Limb (tissue), 2 donors: ENCODE measurements at regions not wholly inside any gene's neighbourhood (a gene's known extent, or its start where the extent isn't known, plus 50 kb on each side); places are given as distances from the start of the nearest gene placed in this dataset.
"Not testable (repeated sequence)": the region's sequence is repeated elsewhere in the genome, so short reads cannot be mapped to it uniquely, and the experiment has no call there.

Source experiments
- DNase-seq, 2 donors: peaks; one replicate each; pipeline ENCODE4 v3.0.0-alpha.2; 2016; ENCODE audit errors: extremely low spot score in 2 of 2

DNA sequence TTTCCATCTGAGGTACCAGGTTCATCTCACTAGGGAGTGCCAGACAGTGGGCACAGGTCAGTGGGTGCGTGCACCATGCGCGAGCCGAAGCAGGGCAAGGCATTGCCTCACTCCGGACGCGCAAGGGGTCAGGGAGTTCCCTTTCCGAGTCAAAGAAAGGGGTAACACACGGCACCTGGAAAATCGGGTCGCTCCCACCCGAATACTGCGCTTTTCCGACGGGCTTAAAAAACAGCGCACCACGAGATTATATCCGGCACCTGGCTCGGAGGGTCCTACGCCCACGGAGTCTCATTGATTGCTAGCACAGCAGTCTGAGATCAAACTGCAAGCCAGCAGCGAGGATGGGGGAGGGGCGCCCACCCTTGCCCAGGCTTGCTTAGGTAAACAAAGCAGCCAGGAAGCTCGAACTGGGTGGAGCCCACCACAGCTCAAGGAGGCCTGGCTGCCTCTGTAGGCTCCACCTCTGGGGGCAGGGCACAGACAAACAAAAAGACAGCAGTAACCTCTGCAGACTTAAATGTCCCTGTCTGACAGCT lies 242.5 kb downstream of the CYLC2 start:
- not testable (repeated sequence) for DNase-seq

GRCh38 chr9:103242025-103242424 lies 246.9 kb downstream of the CYLC2 start:
- no peak for DNase-seq

- no peak for DNase-seq
Observed at GRCh38 chr9:103242486-103242885, 247.4 kb downstream of the CYLC2 start.

DNA sequence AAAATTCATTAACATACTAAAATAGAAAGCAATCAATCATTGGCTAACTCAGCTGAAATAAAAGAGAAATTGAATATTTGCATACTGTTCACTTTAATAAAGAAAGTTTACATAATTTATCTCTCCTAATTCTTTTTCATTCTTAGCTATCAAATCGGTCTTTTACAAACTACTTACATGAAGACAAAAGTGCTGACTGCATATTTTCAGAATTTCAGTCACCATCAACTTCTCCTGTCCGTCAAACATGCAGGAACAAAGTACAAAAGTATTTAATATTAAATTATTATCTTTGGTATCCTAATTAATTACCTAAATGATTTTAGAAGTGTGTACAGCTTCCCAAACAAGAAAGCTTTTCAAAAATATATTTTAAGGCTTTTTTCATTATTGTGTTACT lies 248.4 kb downstream of the CYLC2 start:
- no peak for DNase-seq

- no peak for DNase-seq
Observed at GRCh38 chr9:103245369-103245768, 250.2 kb downstream of the CYLC2 start.

- no peak for DNase-seq
Observed at GRCh38 chr9:103261951-103262350, 266.8 kb downstream of the CYLC2 start.

GRCh38 chr9:103266064-103266463 lies 270.9 kb downstream of the CYLC2 start:
- no peak for DNase-seq

DNA sequence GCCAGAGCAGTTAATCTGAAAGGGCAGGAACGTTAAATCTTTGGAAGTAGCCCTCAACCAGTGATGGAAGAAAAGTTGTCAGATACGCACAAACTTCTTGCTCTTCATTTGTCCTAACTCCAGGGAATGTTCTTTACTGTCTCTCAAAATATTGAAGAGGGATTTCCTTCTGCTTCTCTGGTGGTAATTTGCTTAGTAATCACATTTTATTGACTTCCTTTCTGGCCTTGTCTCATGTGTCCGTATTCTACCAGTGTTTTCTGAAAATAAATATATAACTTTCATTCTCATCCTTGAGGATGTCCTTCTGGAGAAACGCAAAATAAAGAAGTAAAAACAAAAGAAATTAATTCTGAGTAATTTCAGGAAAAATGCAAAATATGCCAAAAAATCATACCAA lies 282.1 kb downstream of the CYLC2 start:
- no peak for DNase-seq

DNA sequence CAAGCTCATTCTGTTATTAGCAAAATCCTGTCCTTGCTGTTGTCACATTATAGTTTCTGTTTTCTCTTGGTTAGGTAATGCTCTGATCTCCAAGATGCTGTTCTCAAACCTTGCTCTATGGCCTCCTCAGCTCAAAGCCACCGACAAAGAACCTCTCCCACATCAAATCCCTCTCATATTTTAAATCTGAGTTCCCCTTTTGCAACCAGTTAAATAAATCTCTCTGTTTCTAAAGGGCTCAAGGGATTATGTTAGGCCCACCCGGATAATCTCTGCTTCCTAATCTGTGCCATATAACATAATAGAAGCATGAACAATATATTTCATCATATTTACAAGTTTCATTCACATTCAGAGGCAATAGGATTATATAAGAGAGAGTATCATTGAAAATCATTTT lies 286.0 kb downstream of the CYLC2 start:
- no peak for DNase-seq

DNA sequence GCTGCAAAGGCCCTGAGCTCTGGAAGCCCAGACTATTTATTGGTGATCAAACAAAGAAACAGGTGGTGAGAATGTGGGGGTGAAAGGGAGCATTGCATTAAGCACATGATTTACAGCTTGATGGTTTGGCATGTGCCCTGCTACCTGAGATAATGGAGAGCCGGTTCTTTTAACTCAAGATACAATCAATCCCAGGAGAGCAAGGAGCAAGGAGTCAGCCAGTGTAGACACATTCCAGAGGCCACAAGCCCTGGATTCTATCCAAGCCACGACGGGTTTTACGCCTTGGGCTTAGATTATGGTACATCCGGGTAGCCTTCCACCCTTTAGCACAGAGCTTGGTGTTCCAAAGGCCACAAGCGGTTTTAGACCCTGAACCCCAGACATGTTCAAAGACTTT lies 292.2 kb downstream of the CYLC2 start:
- no peak for DNase-seq

GRCh38 chr9:103296189-103296588 lies 301.1 kb downstream of the CYLC2 start:
- DNase-seq, result no peak

GRCh38 chr9:103301051-103301450 lies 305.9 kb downstream of the CYLC2 start:
- DNase-seq, result no peak

DNA sequence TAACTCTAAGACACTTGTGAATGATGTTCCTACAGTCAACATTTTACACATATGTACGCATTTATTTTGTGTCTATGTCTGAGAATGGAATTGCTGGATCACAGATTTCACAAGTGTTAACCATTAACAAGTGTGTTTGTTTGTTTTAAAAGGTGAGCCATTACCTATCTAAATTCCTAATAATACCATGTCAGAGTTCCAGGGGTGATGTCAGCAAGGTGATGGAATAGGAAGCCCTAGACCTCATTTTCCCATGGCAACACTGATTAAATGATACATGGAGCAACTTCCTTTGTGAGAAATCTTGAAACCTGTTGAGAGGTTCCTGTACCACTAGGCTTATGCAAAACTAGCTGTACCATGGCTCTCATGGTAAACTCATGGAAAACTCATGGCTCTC lies 309.7 kb downstream of the CYLC2 start:
- DNase-seq, result no peak

DNA sequence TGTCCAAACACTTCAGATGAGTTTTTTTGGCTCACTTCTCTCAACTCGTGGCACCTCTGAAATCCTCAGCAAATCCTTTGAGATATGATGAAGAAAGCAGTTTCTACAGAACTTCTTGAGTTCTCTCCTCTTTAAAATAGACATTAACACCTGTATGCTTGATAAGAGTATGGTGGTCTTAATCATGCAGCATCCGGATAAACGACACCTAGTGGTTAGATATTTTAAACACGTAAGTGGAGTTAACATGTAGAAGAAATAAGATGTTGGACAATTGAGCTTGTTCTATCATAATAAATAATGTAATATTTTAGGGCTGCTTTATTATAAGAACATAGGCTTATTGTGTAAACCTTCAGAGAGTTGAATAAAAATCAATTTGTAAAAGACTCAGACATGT lies 324.8 kb downstream of the CYLC2 start:
- DNase-seq, result no peak

DNA sequence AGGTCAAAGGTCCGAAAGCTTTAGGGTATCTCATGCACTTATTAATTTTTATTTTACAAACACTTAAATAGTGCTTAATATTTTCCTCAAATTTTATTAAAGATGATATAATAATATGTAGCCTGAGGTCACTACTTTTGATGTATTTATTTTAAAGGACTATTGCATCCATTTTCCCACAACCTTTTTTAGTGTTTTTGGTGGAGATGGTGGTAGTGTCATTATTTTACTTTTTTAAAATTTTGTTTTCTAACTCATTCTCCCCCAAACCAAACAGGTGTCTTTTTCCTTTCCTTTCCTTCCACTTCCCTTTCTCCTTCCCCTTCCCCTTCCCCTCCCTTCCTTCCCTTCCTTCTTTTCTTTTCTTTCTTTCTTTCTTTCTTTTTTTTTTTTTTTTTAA lies 328.6 kb downstream of the CYLC2 start:
- DNase-seq, result no peak

- no peak for DNase-seq
Observed at GRCh38 chr9:103335461-103335860, 340.3 kb downstream of the CYLC2 start.

DNA sequence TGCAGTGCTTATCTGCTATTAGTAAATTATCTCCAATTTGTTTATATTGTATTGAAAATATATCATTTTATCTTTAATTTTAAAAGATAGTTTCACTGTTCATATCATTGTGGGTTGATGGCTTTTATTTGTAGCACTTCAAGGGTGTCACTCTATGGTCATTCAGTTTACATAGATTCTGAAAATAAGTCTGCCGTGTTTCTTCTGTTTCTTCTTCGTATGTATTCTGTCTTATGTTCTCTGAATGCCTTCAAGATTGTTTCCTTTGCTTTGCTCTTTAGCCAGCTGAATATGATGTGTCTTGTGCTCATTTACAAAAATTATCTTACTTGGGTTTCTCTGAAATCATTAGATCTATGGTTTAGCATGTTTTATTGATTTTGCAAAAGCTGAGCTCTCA lies 359.9 kb downstream of the CYLC2 start:
- no peak for DNase-seq

- not testable (repeated sequence) for DNase-seq
Observed at GRCh38 chr9:103357980-103358379, 362.8 kb downstream of the CYLC2 start.

- DNase-seq, result no peak
Observed at GRCh38 chr9:103361906-103362305, 366.8 kb downstream of the CYLC2 start.

- DNase-seq, result peak in 1 of 2 donors; percentile 32
Observed at GRCh38 chr9:103362986-103363385, 367.9 kb downstream of the CYLC2 start.

DNA sequence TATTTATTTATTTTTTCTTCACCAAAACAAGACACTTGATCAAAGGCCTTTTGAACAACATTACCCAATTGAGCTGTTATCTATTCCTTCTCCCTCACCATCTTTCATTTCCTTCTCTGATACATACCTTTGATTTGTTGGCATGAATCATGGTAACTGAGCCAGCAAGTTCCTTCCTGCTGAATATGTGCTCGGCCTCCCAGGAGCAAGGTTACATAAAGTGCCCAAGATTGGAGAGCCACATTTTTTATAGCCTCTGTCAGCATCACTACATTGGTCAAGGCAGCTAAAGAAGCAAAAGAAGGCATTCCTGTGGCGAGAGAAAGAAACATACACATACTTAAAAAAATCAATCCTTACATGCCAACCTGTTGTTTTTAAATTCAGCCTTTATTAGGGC lies 369.6 kb downstream of the CYLC2 start:
- DNase-seq, result no peak

GRCh38 chr9:103371152-103371551 lies 376.0 kb downstream of the CYLC2 start:
- no peak for DNase-seq

- no peak for DNase-seq
Observed at GRCh38 chr9:103372828-103373227, 377.7 kb downstream of the CYLC2 start.

DNA sequence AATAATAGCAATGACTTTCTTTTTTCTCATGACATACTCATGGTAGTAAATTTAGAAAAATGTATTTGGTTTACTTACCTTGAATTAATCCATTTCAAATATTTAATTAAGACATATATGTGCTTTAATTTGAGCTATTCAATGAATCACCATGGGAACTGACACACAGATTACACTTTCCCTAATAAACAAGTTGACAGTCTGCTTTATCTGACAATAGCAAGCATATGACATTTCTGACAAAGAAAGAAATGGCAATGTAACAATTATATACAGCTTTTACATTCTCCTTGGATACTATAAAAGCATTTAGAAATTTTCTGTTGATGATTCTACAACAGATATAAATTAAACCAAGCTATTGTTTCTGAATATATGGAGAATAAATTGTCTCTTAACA lies 382.5 kb downstream of the CYLC2 start:
- no peak for DNase-seq
